Tibial nerve (tissue), 4 donors: ENCODE measurements at regions not wholly inside any gene's neighbourhood (a gene's known extent, or its start where the extent isn't known, plus 50 kb on each side); places are given as distances from the start of the nearest gene placed in this dataset.

Experiments
- DNase-seq, 2 donors: peaks; one replicate each; pipeline ENCODE4 v3.0.0-alpha.2; 2019; ENCODE audit warnings: low spot score in 2 of 2
- H3K27ac ChIP-seq, 4 donors: fragments of 200-600 bp; sonication (generic) in 3 of 4; one replicate each; pipeline ENCODE4 v1.5.1; 2017 to 2019; ENCODE audit warnings: mild to moderate bottlenecking in 1 of 4
- H3K27me3 ChIP-seq, 2 donors: fragments of 200-600 bp; sonication (generic) in 1 of 2; one replicate each; pipeline versions ENCODE4 v1.5.1 to v1.6.0; 2017 to 2019
- H3K36me3 ChIP-seq, 3 donors: fragments of 200-600 bp; sonication (generic); one replicate each; pipeline ENCODE4 v1.5.1; 2018 to 2019
- H3K4me1 ChIP-seq, 4 donors: fragments of 200-600 bp; sonication (generic) in 3 of 4; one replicate each; pipeline ENCODE4 v1.5.1; 2017 to 2019
- H3K4me3 ChIP-seq, 4 donors: fragments of 200-600 bp; sonication (generic) in 3 of 4; one replicate each; pipeline ENCODE4 v1.5.1; 2017 to 2019; ENCODE audit warnings: mild to moderate bottlenecking in 1 of 4, moderate library complexity in 1 of 4
- H3K9me3 ChIP-seq, 4 donors: fragments of 200-600 bp; sonication (generic) in 3 of 4; one replicate each; pipeline ENCODE4 v1.5.1; 2017 to 2019
- CTCF ChIP-seq, 5 experiments: fragments of 200-600 bp in 3 of 5; fragments of 450-650 bp in 2 of 5; sonication (generic) in 3 of 5; IDR thresholded peaks; one replicate each; pipeline ENCODE4 v1.5.1; 2016 to 2019; ENCODE audit warnings: antibody characterized with exemption in 5 of 5, mild to moderate bottlenecking in 3 of 5, moderate library complexity in 2 of 5
- EP300 ChIP-seq, 2 donors: sonication (generic); formaldehyde crosslinking; IDR thresholded peaks; one replicate each; pipeline ENCODE4 v1.6.1; 2017; ENCODE audit warnings: antibody characterized with exemption in 2 of 2, mild to moderate bottlenecking in 1 of 2
- POLR2A ChIP-seq, 2 donors: fragments of 450-650 bp; IDR thresholded peaks; one replicate each; pipeline ENCODE4 v1.6.1; 2017; ENCODE audit warnings: antibody characterized with exemption in 2 of 2, mild to moderate bottlenecking in 2 of 2, moderate library complexity in 2 of 2
- WGBS, 2 donors: methylation state at CpG; one replicate each; pipeline ENCODE4 v1.1.5; 2018; 5-methylcytosine and 5-hydroxymethylcytosine counted together

GRCh38 chr12:127588249-127588648, 678.7 kb upstream of the TMEM132C start:
- DNase-seq, result peak in 1 of 2 donors; percentile 17
- H3K27ac ChIP-seq, result no peak overlapping the region
- no peaks in the 10 kb centered on the region for H3K27me3 ChIP-seq
- H3K4me3 ChIP-seq, result no peak overlapping the region
- WGBS, 2 donors, result 53 to 56% methylated on average over 7 of the region's 7 CpGs
- TF ChIP-seq CTCF (IDR thresholded peaks at IDR 0.05) (no peak), EP300 (IDR thresholded peaks at IDR 0.05) (peak in 1 of 2 donors; percentile 55), POLR2A (IDR thresholded peaks at IDR 0.05) (no peak)
- no peaks in the 10 kb centered on the region for H3K9me3 ChIP-seq
- H3K4me1 ChIP-seq, result no peaks in the 10 kb centered on the region
- no peaks in the 10 kb centered on the region for H3K36me3 ChIP-seq

DNA sequence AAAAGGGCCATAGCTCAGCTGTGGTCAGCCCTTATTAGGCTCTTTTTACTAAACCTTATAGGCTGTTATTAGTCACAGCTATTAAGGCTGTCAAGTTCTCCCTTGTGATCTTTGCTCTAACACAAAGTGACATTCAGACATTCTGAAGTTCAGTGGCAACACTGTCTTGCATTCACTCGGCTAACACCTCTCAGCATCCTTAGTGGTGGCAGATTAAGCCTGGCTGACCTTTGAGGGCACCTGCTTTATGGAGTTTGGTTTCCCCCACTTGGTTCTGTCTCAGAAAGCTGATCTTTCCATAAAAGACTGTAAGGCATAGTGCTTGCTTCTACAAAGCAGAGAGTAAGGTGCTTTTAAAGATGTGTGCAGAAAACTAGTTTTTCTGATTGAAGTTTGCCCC, 677.4 kb upstream of the TMEM132C start:
- DNase-seq, result no peak
- H3K27me3 ChIP-seq, result no peaks in the 10 kb centered on the region
- WGBS, 2 donors, result 40 to 60% methylated on average over 1 of the region's 1 CpG
- no peak overlapping the region for H3K27ac ChIP-seq
- no peaks in the 10 kb centered on the region for H3K36me3 ChIP-seq
- H3K4me1 ChIP-seq, result no peaks in the 10 kb centered on the region
- no peak overlapping the region for H3K4me3 ChIP-seq
- TF ChIP-seq EP300 (IDR thresholded peaks at IDR 0.05) (no peak), POLR2A (IDR thresholded peaks at IDR 0.05) (no peak), CTCF (IDR thresholded peaks at IDR 0.05) (no peak)
- no peaks in the 10 kb centered on the region for H3K9me3 ChIP-seq

GRCh38 chr12:127590868-127591267, 676.1 kb upstream of the TMEM132C start:
- Histone ChIP-seq H3K9me3 (no peaks in the 10 kb centered on the region), H3K4me1 (no peaks in the 10 kb centered on the region), H3K27me3 (no peaks in the 10 kb centered on the region), H3K4me3 (no peak overlapping the region), H3K27ac (no peak overlapping the region), H3K36me3 (no peaks in the 10 kb centered on the region)
- TF ChIP-seq CTCF (IDR thresholded peaks at IDR 0.05) (no peak), EP300 (IDR thresholded peaks at IDR 0.05) (no peak), POLR2A (IDR thresholded peaks at IDR 0.05) (no peak)
- 51 to 52% methylated on average over 4 of the region's 4 CpGs for WGBS, 2 donors
- no peak for DNase-seq

GRCh38 chr12:127592245-127592644, 674.7 kb upstream of the TMEM132C start:
- no peak for TF ChIP-seq POLR2A (IDR thresholded peaks at IDR 0.05)
- no peak for TF ChIP-seq CTCF (IDR thresholded peaks at IDR 0.05)
- no peak for TF ChIP-seq EP300 (IDR thresholded peaks at IDR 0.05)
- Histone ChIP-seq H3K36me3 (no peaks in the 10 kb centered on the region), H3K4me1 (no peaks in the 10 kb centered on the region), H3K9me3 (no peaks in the 10 kb centered on the region), H3K27me3 (no peaks in the 10 kb centered on the region), H3K4me3 (no peak overlapping the region), H3K27ac (no peak overlapping the region)
- no peak for DNase-seq
- WGBS, 2 donors, result 56 to 58% methylated on average over 5 of the region's 5 CpGs

DNA sequence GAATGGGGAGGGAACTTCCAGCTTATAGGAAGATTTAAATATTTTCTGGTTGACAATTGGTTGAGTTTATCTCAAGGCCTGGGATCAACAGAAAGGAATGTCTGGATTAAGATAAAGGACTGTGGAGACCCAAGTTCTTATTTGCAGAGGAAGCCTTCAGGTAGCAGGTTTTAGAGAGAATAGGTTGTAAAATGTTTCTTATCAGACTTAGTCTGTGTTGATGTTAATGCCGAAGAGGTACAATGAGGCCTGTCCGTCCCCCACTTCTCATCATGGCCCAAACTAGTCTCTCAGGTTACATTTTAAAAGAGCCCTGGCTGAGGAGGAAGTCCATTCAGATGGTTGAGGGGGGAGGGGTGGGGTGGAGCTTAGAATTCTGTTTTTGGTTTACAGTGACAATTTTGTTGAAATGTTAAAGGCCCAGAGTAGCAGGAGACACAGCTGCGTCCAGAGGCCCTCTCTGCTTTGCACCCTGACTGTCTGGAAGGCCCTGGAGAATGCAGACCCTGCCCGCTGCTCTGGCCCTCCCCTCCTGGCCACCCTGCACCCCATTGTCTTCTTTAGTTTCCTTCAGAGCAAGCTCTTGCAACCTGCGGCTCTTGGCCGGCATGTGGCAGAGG, 672.5 kb upstream of the TMEM132C start:
- Histone ChIP-seq H3K4me1 (no peaks in the 10 kb centered on the region), H3K27me3 (no peaks in the 10 kb centered on the region), H3K4me3 (no peak overlapping the region), H3K9me3 (no peaks in the 10 kb centered on the region), H3K36me3 (no peaks in the 10 kb centered on the region), H3K27ac (no peak overlapping the region)
- 57 to 64% methylated on average over 6 of the region's 6 CpGs for WGBS, 2 donors
- TF ChIP-seq CTCF (IDR thresholded peaks at IDR 0.05) (no peak), EP300 (IDR thresholded peaks at IDR 0.05) (no peak), POLR2A (IDR thresholded peaks at IDR 0.05) (no peak)
- no peak for DNase-seq
